ENCODE measurements at regions not wholly inside any gene's neighbourhood (a gene's known extent, or its start where the extent isn't known, plus 50 kb on each side); places are given as distances from the start of the nearest gene placed in this dataset.

- DNase-seq = peak; percentile 88
Observed at GRCh38 chr1:165073185-165074007, 283.1 kb downstream of the LMX1A start.

GRCh38 chr1:165070675-165071074 is 285.8 kb downstream of the LMX1A start:
- DNase-seq = no peak

GRCh38 chr1:165069829-165070228 is 286.7 kb downstream of the LMX1A start:
- no peak for DNase-seq

GRCh38 chr1:165068741-165069140 is 287.8 kb downstream of the LMX1A start:
- peak; percentile 47 for DNase-seq

GRCh38 chr1:165067829-165068228 is 288.7 kb downstream of the LMX1A start:
- DNase-seq = peak; percentile 41

GRCh38 chr1:165063181-165063965 is 293.1 kb downstream of the LMX1A start:
- no peak for DNase-seq

- DNase-seq = no peak
Observed at GRCh38 chr1:165062346-165062745, 294.2 kb downstream of the LMX1A start.

GRCh38 chr1:165060285-165060793 is 296.2 kb downstream of the LMX1A start:
- DNase-seq = no peak

GRCh38 chr1:165057956-165058355 is 298.6 kb downstream of the LMX1A start:
- DNase-seq = no peak

- no peak for DNase-seq
Observed at GRCh38 chr1:165056914-165057313, 299.6 kb downstream of the LMX1A start.

GRCh38 chr1:165055581-165055980 is 300.9 kb downstream of the LMX1A start:
- DNase-seq = no peak

GRCh38 chr1:165054627-165055026 is 301.9 kb downstream of the LMX1A start:
- no peak for DNase-seq

- no peak for DNase-seq
Observed at GRCh38 chr1:165053351-165053750, 303.2 kb downstream of the LMX1A start.

- DNase-seq = no peak
Observed at GRCh38 chr1:165052936-165053335, 303.6 kb downstream of the LMX1A start.

GRCh38 chr1:165052431-165052830 is 304.1 kb downstream of the LMX1A start:
- DNase-seq = no peak

- no peak for DNase-seq
Observed at GRCh38 chr1:165050246-165050645, 306.3 kb downstream of the LMX1A start.

GRCh38 chr1:165047994-165048393 is 308.5 kb downstream of the LMX1A start:
- no peak for DNase-seq

- no peak for DNase-seq
Observed at GRCh38 chr1:165045902-165046301, 310.6 kb downstream of the LMX1A start.

GRCh38 chr1:165040641-165041040 is 315.9 kb downstream of the LMX1A start:
- no peak for DNase-seq

GRCh38 chr1:165039996-165040395 is 316.5 kb downstream of the LMX1A start:
- DNase-seq = no peak

GRCh38 chr1:165036403-165036802 is 320.1 kb downstream of the LMX1A start:
- no peak for DNase-seq

GRCh38 chr1:165034136-165034809 is 322.2 kb downstream of the LMX1A start:
- DNase-seq = no peak

- no peak for DNase-seq
Observed at GRCh38 chr1:165031001-165031400, 325.5 kb downstream of the LMX1A start.
